K562 (cell line): ENCODE measurements at regions not wholly inside any gene's neighbourhood (a gene's known extent, or its start where the extent isn't known, plus 50 kb on each side); places are given as distances from the start of the nearest gene placed in this dataset.

Experiments used
- CCAR2 ChIP-seq: fragments of 200-400 bp; formaldehyde crosslinking; IDR thresholded peaks from 2 replicates; pipeline ENCODE4 v1.6.1; 2017; ENCODE audit warnings: mild to moderate bottlenecking, low read depth, low read length
- EZH2 ChIP-seq: IDR thresholded peaks from 2 replicates; pipeline ENCODE4 v1.6.1; 2012; ENCODE audit warnings: low read depth, mild to moderate bottlenecking, inconsistent platforms, low read length, borderline replicate concordance
- FOXK2 ChIP-seq, 2 experiments: fragments of 450-650 bp; IDR thresholded peaks in 1 of 2; conservative IDR thresholded peaks in 1 of 2; 2 replicates each; pipeline ENCODE4 v1.6.1; 2016; ENCODE audit warnings: low read depth in 2 of 2, mild to moderate bottlenecking in 1 of 2
- GABPA ChIP-seq: fragments of 200-800 bp; sonication (Bioruptor generic); conservative IDR thresholded peaks from 2 replicates; pipeline ENCODE4 v1.6.1; 2016; ENCODE audit warnings: low read depth, missing genetic modification characterization, missing compliant biosample characterization
- IRF1 ChIP-seq: sonication (generic); formaldehyde crosslinking; IDR thresholded peaks from 2 replicates; pipeline ENCODE4 v1.8.0; 2022; ENCODE audit warnings: missing genetic modification reagents, mild to moderate bottlenecking, borderline replicate concordance
- JUN ChIP-seq, 2 experiments: sonication (generic) in 1 of 2; formaldehyde crosslinking in 1 of 2; IDR thresholded peaks; 2 replicates each; pipeline versions ENCODE4 v1.6.1 to v1.8.0; 2012 to 2022; ENCODE audit warnings: borderline replicate concordance in 2 of 2, mild to moderate bottlenecking in 2 of 2, improper control_type of control experiment in 1 of 2, low read depth in 1 of 2, low read length in 1 of 2, missing genetic modification reagents in 1 of 2
- PATZ1 ChIP-seq: fragments of 250-450 bp; sonication (Bioruptor Pico); IDR thresholded peaks from 2 replicates; pipeline ENCODE4 v1.5.0; 2020; ENCODE audit warnings: mild to moderate bottlenecking, borderline replicate concordance
- POLR2AphosphoS5 ChIP-seq: IDR thresholded peaks from 2 replicates; pipeline ENCODE4 v1.6.1; 2011; ENCODE audit warnings: mild to moderate bottlenecking, low read depth, low read length, moderate library complexity; ENCODE audit not compliant: control insufficient read depth, insufficient read depth
- POU5F1 ChIP-seq: fragments of 150-350 bp; IDR thresholded peaks from 2 replicates; pipeline ENCODE4 v1.6.1; 2014; ENCODE audit warnings: borderline replicate concordance, low read length, low read depth, mild to moderate bottlenecking; ENCODE audit not compliant: partially characterized antibody
- REST ChIP-seq, 2 experiments: fragments of 450-650 bp; formaldehyde crosslinking in 1 of 2; IDR thresholded peaks; 2 replicates each; pipeline versions ENCODE4 v1.4.0 to v1.6.1; 2014 to 2020; ENCODE audit warnings: mild to moderate bottlenecking in 2 of 2, borderline replicate concordance in 1 of 2, low read depth in 1 of 2
- ZNF511 ChIP-seq: sonication (generic); formaldehyde crosslinking; IDR thresholded peaks from 2 replicates; pipeline ENCODE4 v1.8.0; 2022; ENCODE audit warnings: mild to moderate bottlenecking, missing genetic modification reagents
- ZNF766 ChIP-seq: fragments of 200-800 bp; sonication (Bioruptor generic); conservative IDR thresholded peaks from 2 replicates; pipeline ENCODE4 v1.6.1; 2016; ENCODE audit warnings: missing genetic modification characterization, missing compliant biosample characterization
- TF ChIP-seq, protein P1 (sequence below), 3 experiments: IDR thresholded peaks in 2 of 3; conservative IDR thresholded peaks in 1 of 3; 2 replicates each; pipeline ENCODE4 v1.5.1; 2011 to 2012; ENCODE audit warnings: low read length in 3 of 3, mild to moderate bottlenecking in 3 of 3, control low read depth in 2 of 3, improper control_type of control experiment in 1 of 3, inconsistent platforms in 1 of 3, low read depth in 1 of 3, mixed read lengths in 1 of 3, moderate library complexity in 1 of 3; ENCODE audit not compliant: insufficient read depth in 2 of 3

DNA sequence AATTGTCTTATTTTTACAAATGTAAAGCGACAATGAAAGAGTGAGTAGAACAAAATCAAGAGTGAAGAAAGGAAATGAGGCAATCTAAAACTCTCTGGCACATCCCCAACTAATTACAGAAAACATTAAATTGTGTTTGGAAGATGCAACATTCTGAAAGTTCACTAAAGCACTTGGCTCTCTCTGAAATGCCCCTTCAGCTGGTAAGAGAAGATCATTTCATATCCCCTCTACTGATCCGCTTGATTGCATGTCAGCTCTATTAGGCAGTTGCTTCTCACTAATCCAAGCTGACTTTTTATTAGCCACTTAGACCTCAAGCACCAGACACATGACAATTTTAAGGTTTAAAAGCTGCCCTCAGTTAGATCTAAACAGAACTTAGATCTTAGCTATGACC, 262.8 kb upstream of the PRMT6 start:
- TF ChIP-seq CCAR2 (no peak), GABPA (tag) (no peak), REST (IDR thresholded peaks at IDR 0.05; ENCODE audit: borderline replicate concordance) (no peak), REST (CRISPR knock-in tag; IDR thresholded peaks at IDR 0.05; ENCODE audit: low read depth) (no peak), PATZ1 (CRISPR knock-in tag) (no peak), POLR2AphosphoS5 (no peak), ZNF511 (no peak), POU5F1 (no peak), ZNF766 (CRISPR knock-in tag) (no peak), EZH2 (no peak), FOXK2 (conservative IDR thresholded peaks at IDR 0.05 in 1 of 2, IDR thresholded peaks at IDR 0.05 in 1 of 2; ENCODE audit: low read depth in 2 of 2) (no peak), IRF1 (CRISPR knock-in tag) (no peak), JUN (IDR thresholded peaks at IDR 0.05; ENCODE audit: borderline replicate concordance, low read depth, low read length) (no peak), JUN (CRISPR knock-in tag; IDR thresholded peaks at IDR 0.05; ENCODE audit: borderline replicate concordance) (no peak)
- TF ChIP-seq, protein P1, sequence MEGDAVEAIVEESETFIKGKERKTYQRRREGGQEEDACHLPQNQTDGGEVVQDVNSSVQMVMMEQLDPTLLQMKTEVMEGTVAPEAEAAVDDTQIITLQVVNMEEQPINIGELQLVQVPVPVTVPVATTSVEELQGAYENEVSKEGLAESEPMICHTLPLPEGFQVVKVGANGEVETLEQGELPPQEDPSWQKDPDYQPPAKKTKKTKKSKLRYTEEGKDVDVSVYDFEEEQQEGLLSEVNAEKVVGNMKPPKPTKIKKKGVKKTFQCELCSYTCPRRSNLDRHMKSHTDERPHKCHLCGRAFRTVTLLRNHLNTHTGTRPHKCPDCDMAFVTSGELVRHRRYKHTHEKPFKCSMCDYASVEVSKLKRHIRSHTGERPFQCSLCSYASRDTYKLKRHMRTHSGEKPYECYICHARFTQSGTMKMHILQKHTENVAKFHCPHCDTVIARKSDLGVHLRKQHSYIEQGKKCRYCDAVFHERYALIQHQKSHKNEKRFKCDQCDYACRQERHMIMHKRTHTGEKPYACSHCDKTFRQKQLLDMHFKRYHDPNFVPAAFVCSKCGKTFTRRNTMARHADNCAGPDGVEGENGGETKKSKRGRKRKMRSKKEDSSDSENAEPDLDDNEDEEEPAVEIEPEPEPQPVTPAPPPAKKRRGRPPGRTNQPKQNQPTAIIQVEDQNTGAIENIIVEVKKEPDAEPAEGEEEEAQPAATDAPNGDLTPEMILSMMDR (IDR thresholded peaks at IDR 0.05 in 2 of 3, conservative IDR thresholded peaks at IDR 0.05 in 1 of 3; ENCODE audit: insufficient read depth in 2 of 3, low read depth in 1 of 3, low read length in 3 of 3) = no peak
